IPS DF 4.7 (cell line): ENCODE measurements at regions not wholly inside any gene's neighbourhood (a gene's known extent, or its start where the extent isn't known, plus 50 kb on each side); places are given as distances from the start of the nearest gene placed in this dataset.

Source experiments
- DNase-seq: peaks from one replicate; pipeline ENCODE4 v3.0.0-alpha.2; 2013; ENCODE audit warnings: low spot score; ENCODE audit errors: extremely low read depth

DNA sequence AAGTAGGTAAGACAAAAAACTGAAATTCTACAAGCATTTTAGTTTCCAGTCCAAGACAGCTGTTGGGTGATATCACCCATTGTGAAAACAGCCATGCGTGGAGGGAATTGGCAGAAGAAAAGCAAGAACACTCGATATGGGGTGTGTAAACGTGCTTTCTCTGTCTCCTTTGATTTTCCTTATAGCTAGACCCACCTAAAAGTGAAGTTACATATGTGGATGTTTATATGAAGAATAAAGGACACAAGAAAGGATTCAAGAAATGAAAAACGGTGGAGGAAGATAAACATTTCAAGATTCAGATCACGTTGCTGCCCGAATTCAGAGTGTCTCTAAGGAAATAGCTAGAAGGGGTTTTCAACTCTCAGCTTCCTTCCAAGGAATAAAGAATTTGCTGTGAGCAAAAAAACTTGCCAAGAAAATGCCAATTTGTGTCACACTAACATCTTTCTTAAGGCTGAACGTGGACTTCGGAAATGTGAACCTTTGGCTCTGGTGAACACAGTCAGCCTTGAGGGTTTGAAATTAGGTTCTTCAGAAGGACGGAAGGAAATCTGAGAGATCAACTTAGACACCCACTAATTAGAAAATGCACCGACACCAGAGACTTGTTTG lies 269.0 kb upstream of the ADAMTS9 start:
- no peak for DNase-seq

DNA sequence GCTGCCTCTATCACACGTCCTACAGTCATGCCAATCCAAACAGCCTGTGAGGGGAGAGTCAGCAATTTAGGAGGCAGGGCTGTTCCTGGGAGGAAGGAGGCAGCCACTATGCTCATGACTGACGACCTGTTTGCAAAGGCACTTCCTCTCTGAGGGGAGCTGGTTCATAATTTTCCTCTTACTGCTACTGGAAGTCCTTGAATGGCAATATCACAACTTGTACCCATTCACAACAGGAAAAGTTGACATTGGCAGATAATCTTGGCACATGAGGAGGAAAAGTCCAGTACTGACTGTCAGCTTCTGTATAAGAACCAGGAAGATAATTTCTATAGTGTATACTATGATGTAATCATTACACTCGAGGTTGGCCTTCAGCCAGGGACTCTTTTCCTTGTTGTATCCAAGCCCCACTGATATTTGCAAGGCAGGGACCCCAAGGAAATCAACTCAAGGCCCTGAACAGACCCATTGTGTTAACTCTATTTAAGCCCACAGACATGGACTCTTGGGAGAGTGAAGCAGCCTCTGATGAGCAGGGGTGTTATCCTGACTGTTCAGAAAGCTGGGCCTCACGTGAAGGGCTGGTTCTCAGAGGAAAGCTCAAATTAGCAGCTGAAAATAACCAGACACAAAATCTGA lies 267.3 kb upstream of the ADAMTS9 start:
- DNase-seq = no peak

DNA sequence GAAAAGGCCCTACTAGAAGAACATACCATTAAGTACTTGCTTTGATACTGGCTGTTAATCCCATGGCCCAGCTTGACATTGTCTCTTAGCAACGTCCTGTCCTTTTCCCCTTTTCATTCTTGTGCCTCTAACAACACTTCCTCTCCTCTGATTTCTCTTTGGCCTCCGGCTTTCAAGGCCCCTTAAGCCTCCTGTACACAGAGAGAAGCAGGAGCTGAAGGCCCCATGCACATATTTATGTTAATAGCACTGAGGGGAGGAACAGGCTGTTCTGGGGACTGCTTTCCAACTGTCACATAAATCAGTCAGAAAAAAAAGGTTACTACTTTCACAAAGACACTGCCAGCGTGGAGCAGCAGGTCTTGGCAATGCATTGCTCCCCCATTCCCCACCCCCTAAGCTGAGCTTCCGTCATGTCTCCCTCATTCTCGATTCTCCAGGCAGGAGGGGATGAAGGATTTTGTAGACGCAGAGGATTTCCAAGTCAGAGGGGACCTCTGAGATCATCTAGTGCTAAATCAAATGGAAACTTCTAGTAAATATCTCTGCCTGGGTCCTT lies 257.4 kb upstream of the ADAMTS9 start:
- DNase-seq = peak; percentile 56

DNA sequence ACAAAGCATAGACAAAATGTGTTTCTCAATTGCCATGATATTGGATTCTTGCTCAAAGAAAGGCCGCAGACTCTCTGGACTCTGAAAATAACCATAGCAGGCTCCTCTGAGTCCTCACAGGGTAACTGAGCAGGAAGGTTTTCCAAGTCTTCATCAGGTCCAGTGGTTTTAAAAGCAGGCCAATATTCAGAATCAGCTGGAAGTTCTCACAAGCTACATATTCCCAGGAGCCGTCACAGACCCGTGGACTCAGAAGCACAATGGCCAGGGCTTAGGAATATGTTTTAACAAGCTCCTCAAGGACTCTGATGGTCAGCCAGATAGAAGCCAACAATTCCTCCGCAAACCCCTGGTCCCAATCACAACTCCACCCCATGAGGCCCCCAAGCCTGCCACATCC lies 256.1 kb upstream of the ADAMTS9 start:
- no peak for DNase-seq

DNA sequence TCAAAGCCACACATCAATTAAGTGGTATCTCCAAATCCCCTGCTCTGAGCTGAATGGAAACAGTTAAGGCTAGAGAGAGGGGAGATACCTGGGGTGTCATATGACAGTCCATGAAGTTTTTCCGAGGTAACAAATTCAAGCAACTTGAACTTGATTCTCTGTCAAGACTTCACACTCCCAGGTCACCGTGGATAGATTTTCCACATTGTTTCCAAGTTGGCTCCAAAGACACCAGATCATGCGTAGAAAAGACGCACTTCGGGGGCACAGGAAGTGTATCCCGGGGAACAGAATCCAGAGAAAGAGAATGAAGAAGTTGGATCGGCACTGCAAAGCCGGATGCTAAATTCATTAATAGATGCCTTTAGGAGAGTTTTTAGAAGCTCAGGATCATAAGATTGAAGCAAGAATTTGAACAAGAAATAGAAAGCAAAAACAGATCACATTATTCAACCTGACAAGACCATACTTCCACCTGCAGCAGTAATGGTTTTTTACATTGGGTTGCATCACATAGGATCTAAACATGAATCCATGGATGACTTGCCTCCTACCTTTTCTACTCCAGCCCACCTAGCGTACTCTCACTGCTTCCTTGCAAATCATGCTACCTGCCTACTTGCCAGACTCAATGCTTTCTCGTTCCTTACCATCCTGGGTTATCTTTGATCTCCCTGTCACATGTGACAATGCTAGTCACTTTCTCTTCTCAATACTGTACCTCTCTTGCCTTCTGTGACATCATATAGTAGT lies 253.0 kb upstream of the ADAMTS9 start:
- DNase-seq = no peak

DNA sequence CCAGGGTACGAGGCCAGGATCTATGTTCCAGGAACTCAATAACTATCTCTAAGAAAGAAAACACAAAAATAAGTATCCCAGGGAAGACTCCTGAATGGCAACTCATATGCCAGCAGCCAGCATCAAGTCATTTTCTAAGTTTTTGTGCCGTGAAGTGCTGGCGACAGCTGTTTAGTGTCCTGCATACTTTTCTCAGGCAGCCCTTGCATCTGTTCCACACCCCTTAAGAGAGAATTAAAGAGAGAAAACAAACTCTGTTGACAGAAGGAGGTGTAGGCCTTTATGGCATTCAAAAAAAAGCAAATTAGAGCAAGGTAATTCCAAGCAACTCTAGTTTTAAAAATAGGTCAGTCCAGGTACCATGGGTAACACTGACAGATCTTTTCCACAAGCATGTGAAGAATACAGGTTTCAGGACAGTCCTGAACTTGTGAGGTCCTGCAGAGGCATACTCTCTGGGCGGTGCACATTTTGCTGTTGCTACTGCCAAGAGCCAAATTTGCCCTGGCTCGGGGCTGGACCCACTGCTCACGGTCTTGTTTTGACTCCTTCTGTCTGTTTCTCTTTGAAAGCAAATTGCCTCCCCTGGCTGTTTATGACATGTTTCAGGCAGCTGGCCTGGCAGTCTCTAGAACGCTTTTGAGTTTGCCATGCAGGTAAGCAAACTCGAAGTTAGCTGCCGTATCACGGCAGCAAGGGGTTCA lies 252.1 kb upstream of the ADAMTS9 start:
- DNase-seq = no peak

DNA sequence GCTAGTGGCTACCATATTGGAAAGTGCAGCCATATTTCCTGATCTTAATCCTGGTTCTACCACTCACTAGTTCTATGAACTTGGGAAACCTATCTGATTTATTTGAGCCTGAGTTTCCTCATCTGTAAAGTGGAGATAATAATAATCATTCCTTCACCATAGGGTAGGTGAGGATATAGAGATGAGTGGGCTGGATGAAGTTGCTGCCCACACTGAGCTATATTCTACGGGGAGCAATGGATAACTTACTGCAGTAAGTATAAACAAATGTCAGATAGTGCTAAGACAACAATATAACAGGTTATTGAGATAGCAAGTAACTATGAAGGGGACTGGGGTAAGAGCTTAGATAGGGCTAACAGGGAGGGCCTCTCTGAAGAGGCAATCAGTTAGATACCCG lies 251.5 kb upstream of the ADAMTS9 start:
- DNase-seq = no peak

DNA sequence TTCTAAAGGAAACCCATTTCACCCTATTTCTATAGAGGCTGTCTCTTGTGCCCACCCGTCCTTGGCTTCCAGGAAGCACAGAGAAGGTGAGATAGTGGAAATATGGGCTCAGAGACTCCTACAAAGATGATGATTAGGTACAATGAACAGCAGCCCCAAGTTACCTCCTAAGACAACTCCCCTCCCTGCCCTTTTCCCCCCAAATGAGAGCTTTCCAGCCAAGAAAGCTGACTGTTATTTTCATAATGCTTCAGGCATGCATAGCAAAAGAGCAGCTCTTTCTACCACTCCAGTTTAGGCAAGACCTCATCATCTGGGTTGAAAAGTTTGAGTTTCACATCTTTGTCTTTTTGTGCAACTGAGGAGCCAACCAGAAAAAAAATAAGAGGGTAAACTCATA lies 248.8 kb upstream of the ADAMTS9 start:
- no peak for DNase-seq

DNA sequence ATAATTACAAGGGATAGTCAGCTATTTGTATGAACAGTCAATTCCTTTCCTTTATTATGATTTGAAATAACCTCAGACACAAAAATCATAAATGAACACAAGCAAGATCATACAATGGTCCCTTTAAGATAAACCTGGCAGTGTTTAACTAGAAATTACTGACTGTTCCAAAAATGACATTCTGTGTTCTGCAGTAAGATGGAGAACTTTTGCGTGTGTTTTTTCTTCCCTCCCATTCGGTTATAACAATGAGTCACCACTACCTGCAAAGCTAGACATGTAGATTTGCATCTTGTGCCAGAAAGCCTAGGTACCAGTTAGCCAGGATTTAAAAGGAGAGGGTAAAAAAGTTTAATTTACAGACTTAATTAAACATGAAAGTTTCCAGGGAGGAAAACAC lies 248.2 kb upstream of the ADAMTS9 start:
- no peak for DNase-seq

DNA sequence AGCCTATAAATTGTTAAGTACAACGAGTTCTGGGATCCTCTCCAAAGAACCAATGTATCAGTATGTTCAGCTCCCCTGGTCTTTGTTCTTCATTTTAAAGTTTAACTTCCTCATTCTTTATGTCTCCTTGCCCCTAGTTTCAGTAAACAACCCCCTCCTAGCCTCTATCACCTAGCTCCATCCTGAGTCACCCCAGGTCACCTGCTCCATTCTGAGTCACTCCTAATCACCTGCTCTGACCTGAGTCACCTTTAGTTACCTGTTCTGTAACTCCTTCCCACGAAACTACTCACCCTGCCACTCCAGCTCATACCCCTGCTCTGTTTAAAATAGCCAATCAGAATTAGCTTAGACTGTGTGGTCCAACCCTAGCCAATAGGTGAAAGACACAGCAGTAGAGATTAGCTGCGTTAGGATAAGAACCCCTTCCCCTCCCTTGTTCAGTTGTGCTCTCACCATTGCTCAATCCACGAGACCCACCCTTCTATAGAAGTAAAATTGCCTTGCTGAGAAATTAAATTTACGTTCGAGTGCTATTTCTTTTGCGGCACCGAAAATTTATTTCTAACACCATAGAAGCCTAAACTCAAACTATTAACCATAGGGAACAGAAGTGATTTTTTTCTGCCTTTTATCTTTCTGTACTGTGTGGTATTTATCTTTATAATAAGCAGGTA lies 245.0 kb upstream of the ADAMTS9 start:
- no peak for DNase-seq

DNA sequence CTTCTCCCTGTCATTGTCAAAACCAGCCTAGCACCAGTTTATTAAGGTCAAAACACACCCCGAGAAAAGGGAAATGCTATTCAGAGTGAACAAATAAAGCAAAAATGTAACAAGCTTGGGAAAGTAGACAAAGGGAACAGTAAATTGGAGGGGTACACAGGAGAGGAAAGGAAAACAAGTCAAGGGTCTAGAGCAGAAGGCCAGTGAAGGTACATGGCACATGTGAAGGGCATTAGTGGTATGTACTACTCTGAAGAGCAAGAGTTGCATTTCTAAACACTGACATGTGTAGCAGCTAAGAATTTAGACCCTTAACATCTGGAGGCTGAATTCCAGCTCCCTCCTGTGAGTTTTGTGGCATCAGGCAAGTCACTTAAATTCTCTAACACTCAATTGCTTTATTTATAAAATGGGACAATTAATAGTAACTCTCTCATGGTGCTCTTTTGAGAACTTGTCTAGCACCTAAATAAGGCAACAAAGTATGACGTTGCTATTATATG lies 244.3 kb upstream of the ADAMTS9 start:
- DNase-seq = no peak

DNA sequence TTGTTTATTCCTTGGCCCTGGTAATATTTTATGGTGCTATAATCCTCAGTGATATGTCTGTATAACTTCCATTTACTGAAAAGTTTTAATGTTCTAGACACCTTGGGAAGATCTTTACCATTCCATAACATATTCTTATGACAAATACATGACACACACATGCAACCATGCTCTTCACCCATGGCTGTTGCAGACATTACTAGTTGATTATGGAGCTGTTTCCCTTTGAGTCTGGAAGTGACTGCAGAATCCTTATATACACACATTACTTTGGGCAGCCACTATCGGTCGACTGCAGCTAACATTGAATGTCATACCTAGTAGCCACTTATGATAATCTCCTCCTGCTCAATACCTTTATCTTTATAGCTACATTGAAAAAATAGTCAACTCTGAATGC lies 243.1 kb upstream of the ADAMTS9 start:
- DNase-seq = no peak

DNA sequence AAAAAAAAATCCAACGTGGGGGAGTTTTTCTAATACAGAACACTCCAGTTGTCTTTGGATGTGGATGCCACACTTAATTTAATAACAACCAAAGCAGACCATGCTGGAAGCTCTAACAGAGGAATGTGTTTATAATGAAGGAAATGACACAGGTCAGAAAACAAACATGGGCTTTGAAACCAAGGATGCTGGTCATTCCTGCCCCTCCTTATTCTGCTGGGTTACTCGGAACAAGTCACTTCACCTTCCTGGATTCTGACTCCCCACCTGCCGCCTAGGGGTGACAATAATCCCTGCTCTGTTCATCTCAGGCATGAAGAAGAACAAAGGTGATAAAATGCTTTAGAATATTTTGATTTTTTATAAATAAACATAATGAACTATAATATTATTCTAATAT lies 240.9 kb upstream of the ADAMTS9 start:
- DNase-seq = no peak

DNA sequence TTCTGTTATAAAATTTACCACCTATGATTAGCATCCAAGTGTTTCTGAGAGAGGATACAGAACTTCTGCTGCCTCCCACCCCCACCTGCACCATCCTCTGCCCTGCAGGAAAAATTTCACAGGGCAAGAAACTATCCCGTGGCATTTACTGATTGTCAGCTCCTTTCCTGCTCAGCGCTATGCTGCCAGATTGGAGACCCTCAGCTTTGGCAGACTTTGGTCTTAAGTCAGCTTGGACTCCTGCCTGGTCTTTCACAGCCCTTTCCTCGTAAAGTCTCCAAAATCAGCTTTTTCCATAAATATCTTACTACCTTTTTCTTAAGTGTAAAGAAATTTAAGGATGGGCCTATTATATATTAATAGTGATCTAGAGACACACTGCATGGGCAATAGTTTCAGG lies 239.9 kb upstream of the ADAMTS9 start:
- no peak for DNase-seq

DNA sequence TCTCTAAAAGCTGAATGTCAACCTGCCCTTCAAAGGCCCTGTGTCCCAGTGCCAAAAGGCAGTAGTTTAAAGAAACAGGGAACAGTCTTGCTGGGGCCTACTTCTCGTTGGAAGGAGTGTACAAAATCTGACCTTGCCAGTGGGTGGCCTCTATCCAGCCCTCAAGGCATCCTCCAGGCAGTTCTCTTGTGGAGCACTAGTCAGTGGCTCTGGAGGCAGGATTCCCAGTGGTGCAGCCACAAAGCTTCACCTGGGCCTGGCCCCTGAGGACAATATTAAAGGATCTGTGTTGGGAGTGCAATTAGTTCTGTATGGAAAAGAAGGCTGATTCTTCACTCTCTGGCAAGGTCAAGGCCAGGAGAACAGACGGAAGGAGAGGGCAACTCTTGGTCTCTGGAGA lies 237.8 kb upstream of the ADAMTS9 start:
- DNase-seq = no peak

DNA sequence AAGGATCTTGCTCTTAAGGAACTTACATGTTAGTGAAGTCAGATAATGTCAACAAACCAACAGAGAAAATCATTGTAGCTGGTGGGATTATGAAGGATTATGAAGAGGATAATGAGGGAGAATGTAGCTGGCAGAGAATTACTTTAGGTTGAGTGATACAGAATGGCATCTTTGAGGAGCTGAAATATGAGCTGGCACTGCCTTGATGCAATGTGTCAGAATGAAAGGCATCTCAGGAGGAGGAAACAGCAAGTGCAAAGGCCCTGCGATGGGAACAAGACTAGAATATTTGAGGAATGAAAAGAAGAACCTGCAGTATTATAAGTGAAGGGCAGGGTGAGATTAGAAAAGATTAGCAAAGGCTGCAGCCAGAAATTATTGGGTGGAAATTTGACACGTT lies 237.2 kb upstream of the ADAMTS9 start:
- no peak for DNase-seq

DNA sequence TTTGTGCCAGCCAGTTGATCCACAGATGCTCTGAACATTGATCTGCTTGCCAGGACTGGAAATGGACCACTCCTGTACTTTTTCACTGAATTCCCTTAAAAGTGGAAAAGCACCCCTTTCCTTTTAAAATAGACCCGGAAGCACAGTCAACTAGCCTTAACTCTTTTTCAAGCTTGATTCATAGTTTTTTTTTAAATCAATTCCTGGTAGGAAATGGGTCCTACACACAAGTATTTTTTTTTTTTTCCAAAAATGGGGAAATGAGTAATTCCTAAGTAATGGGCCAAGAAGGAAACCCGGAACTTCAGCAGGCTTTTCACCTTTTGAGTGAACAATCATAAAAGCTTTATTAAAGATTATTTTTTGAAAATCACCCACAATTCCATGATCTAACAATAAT lies 234.4 kb upstream of the ADAMTS9 start:
- DNase-seq = no peak

DNA sequence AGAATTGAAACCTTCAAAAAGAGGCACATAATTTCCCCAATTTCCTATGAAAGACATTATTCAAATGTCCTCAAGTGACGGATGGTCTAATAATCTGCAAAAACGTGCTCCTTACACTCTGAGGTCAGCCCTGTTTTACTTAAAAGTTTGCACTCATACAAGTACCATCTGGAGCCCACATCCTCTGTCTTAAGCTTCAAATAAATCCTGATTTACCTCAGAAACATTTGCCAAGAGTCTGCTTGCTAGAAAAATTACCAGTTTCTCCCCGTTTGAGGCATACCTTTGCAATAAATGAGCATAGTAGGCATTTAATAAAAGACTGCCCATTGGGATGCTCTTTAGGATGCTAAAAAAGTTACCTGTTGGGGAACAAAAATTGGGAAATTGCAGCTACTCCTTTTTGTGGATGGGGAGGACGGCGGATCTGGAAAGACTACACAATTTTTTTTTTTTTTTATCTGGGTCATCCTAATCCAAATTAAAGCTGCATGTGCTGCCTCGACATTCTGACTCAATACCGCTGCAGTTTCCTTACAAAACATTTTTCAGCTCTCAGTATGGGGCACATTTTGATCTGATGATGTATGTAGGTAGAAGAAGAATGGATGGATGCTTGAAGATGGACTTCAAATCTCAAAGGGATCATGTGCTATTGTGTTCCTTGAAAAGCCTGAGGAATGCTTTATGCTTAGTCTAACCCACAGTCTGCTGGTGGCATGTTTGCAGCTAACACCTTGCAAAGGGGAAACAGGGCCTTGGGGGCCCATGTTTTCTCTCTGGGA lies 233.7 kb upstream of the ADAMTS9 start:
- no peak for DNase-seq

DNA sequence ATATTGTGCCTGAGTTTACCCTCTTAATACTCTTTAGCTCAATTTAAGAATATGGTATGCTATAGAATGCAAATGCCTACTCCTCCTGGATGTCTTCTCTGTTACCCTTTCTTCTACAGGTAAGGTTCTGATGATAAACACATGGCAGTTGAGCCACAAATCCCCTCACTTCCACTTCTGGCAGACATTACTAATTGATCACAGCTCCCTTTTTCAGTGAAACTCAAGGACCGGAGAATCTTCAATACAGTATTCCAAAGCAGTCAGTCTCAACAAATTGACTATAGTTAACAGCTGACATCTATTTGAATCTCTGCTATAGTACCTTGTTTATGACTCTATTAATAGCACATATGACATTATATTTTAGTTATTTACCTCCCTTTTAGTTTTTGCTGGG lies 232.1 kb upstream of the ADAMTS9 start:
- DNase-seq = no peak

DNA sequence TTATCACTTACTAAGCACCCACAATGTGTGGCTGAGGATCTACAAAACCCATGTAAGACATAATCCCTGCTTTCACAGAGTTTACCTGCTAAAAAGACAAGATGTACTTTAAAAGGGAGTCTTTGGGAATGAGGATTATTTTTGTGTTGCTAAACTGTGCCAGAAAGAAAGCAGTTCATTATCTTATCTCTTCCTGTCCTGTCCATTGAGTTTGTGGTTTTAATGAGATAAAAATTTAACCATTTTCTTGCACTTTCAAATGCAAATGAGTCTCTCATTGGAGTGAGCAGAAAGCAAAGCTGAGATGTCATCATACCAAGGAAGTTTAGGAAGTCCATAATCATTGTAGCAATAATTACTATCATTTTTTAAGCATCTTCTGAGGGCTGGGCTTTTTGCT lies 231.2 kb upstream of the ADAMTS9 start:
- DNase-seq = no peak
